ENCODE measurements at regions not wholly inside any gene's neighbourhood (a gene's known extent, or its start where the extent isn't known, plus 50 kb on each side); places are given as distances from the start of the nearest gene placed in this dataset.

DNA sequence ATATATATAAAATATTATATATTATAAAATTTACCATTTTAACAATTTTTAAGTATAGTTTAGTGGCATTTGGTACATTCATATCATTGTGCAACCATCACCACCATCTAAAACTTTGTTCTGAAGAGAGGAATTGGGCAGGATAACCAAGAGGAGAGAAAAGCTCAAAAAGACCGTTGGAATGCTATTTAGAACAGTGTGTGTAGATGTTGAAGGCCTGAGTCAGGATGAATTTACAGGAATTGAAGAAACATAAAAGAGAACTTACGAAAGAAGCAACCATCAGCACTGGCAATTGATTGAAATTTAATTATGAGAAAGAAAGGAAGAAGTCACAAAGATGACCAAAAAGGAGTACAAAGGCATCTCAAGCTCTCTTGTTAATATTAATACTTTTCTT is 196.9 kb upstream of the PWP1 start (continued):
- TF ChIP-seq, protein P1, sequence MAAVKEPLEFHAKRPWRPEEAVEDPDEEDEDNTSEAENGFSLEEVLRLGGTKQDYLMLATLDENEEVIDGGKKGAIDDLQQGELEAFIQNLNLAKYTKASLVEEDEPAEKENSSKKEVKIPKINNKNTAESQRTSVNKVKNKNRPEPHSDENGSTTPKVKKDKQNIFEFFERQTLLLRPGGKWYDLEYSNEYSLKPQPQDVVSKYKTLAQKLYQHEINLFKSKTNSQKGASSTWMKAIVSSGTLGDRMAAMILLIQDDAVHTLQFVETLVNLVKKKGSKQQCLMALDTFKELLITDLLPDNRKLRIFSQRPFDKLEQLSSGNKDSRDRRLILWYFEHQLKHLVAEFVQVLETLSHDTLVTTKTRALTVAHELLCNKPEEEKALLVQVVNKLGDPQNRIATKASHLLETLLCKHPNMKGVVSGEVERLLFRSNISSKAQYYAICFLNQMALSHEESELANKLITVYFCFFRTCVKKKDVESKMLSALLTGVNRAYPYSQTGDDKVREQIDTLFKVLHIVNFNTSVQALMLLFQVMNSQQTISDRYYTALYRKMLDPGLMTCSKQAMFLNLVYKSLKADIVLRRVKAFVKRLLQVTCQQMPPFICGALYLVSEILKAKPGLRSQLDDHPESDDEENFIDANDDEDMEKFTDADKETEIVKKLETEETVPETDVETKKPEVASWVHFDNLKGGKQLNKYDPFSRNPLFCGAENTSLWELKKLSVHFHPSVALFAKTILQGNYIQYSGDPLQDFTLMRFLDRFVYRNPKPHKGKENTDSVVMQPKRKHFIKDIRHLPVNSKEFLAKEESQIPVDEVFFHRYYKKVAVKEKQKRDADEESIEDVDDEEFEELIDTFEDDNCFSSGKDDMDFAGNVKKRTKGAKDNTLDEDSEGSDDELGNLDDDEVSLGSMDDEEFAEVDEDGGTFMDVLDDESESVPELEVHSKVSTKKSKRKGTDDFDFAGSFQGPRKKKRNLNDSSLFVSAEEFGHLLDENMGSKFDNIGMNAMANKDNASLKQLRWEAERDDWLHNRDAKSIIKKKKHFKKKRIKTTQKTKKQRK (IDR thresholded peaks at IDR 0.05; ENCODE audit: borderline replicate concordance, low read depth, low read length): no peak
- no peak for TF ChIP-seq JUN (IDR thresholded peaks at IDR 0.05; ENCODE audit: borderline replicate concordance, low read depth, low read length)
- no peak for TF ChIP-seq JUN (CRISPR knock-in tag; IDR thresholded peaks at IDR 0.05; ENCODE audit: borderline replicate concordance)
- no peak for TF ChIP-seq HMGN3 (IDR thresholded peaks at IDR 0.05; ENCODE audit: borderline replicate concordance, extremely low read depth, insufficient read length, low read depth, low read length)
- TF ChIP-seq HDGF (IDR thresholded peaks at IDR 0.05): no peak

DNA sequence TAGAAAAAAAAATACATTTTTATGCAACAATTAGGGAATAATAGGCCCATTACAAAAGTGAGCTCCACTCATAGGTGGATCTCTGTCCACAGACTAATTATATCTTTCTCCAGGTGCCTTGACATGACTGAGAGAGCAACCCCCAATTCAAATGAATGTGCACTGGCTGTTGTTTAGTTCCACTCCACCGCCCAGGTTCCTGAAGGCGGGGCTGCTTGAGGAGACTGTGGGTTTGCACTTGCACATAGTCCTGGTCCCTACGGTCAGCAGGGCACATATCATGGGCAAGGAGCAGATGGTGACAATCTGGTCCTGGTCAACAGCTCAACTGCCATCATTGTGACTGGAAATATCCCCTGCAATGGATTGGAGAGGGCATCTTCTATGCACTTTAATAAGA is 195.6 kb upstream of the PWP1 start:
- in situ Hi-C loops (cut with MboI) (no loop called here), intact Hi-C loops (cut with micrococcal nuclease) (no loop called here)
- H3K27ac ChIP-seq (ENCODE audit: extremely low read depth, low read depth, low read length): no peak overlapping the region
- no peak overlapping the region for H3K4me2 ChIP-seq (ENCODE audit: insufficient read depth, low read length)
- no peaks in the 10 kb centered on the region for H3K79me2 ChIP-seq (ENCODE audit: control insufficient read depth, insufficient read depth, low read length)
- H3K36me3 ChIP-seq (ENCODE audit: control insufficient read depth, insufficient read depth, low read length): no peaks in the 10 kb centered on the region
- H3K9ac ChIP-seq (ENCODE audit: insufficient read depth in 1 of 2, low read depth in 2 of 2, low read length in 2 of 2): no peak overlapping the region
- no peak overlapping the region for H3K4me3 ChIP-seq
- ChIA-PET CTCF (ENCODE audit: low intra/inter-chr PET ratio) (no interaction called here), POLR2A (interaction anchor here (0.6 kb wide), 1 partner anchor 1778 kb away, joined by 3 read pairs; no protein-coding TSS in a partner anchor)
- no TSS peak for BruUV-seq (replicated peaks)
- H2AFZ ChIP-seq (ENCODE audit: low read depth, low read length): no peak overlapping the region
- FAIRE-seq (no peak), ATAC-seq (no peak), DNase-seq (ENCODE audit: extremely low read depth in 1 of 4, low spot score in 3 of 4) (no peak)
- H3K27me3 ChIP-seq (ENCODE audit: control insufficient read depth in 2 of 2, insufficient read depth in 2 of 2, low read length in 2 of 2): peaks cover 0 to 20% of the 10 kb centered on the region in 2 experiments; a peak in 3 of 5 replicates
- 0% methylated on average over 3 of the region's 3 CpGs for WGBS (ENCODE audit: insufficient coverage, low coverage, missing lambda C conversion rate)
- H3K9me3 ChIP-seq (replicated peaks; ENCODE audit: control insufficient read depth, insufficient read depth, low read depth, low read length): no peaks in the 10 kb centered on the region
- no peaks in the 10 kb centered on the region for H3K4me1 ChIP-seq (replicated peaks in 1 of 2; ENCODE audit: control insufficient read depth in 2 of 2, insufficient read depth in 2 of 2, low read length in 2 of 2)
- no peaks in the 10 kb centered on the region for H3K9me1 ChIP-seq (ENCODE audit: control insufficient read depth, insufficient read depth, low read length)
- no peaks in the 10 kb centered on the region; the same call in 1 of the 2 replicates for H4K20me1 ChIP-seq (replicated peaks; ENCODE audit: control insufficient read depth, insufficient read depth, low read length)
- TF ChIP-seq KAT7 (CRISPR knock-in tag; IDR thresholded peaks at IDR 0.05; ENCODE audit: borderline replicate concordance) (no peak), ZNF764 (CRISPR knock-in tag; IDR thresholded peaks at IDR 0.05; ENCODE audit: low read depth) (no peak), KDM2B (CRISPR knock-in tag; IDR thresholded peaks at IDR 0.05) (no peak), ZNF232 (CRISPR knock-in tag; IDR thresholded peaks at IDR 0.05) (no peak), HMG20B (CRISPR knock-in tag; IDR thresholded peaks at IDR 0.05) (no peak), NFE2L1 (tag; IDR thresholded peaks at IDR 0.05; ENCODE audit: borderline replicate concordance, low read depth) (no peak), DMBX1 (CRISPR knock-in tag; IDR thresholded peaks at IDR 0.05; ENCODE audit: borderline replicate concordance) (no peak), STAT5A (IDR thresholded peaks at IDR 0.05; ENCODE audit: borderline replicate concordance, low read length) (no peak), NELFE (IDR thresholded peaks at IDR 0.05; ENCODE audit: insufficient read depth, insufficient read length) (no peak), SAFB2 (IDR thresholded peaks at IDR 0.05; ENCODE audit: borderline replicate concordance, low read depth, low read length, severe bottlenecking) (no peak), ZNF316 (IDR thresholded peaks at IDR 0.05) (no peak), HDAC8 (tag; IDR thresholded peaks at IDR 0.05) (no peak), ZSCAN29 (IDR thresholded peaks at IDR 0.05) (no peak)
- TF ChIP-seq, protein P2, sequence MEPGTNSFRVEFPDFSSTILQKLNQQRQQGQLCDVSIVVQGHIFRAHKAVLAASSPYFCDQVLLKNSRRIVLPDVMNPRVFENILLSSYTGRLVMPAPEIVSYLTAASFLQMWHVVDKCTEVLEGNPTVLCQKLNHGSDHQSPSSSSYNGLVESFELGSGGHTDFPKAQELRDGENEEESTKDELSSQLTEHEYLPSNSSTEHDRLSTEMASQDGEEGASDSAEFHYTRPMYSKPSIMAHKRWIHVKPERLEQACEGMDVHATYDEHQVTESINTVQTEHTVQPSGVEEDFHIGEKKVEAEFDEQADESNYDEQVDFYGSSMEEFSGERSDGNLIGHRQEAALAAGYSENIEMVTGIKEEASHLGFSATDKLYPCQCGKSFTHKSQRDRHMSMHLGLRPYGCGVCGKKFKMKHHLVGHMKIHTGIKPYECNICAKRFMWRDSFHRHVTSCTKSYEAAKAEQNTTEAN (CRISPR knock-in tag; IDR thresholded peaks at IDR 0.05): no peak
